OCI-LY7 (cell line): ENCODE measurements at regions not wholly inside any gene's neighbourhood (a gene's known extent, or its start where the extent isn't known, plus 50 kb on each side); places are given as distances from the start of the nearest gene placed in this dataset.
"Not testable (repeated sequence)": the region's sequence is repeated elsewhere in the genome, so short reads cannot be mapped to it uniquely, and the experiment has no call there.

Experiments used
- BruUV-seq: library from RNA; stranded (reverse); fragments of 400-500 nt; replicated peaks from 2 replicates; lab custom pipeline; 2021; lab: Mats Ljungman, UMichigan
- CTCF ChIA-PET: fragments of 300-600 bp; sonication (Branson Sonifier 250); formaldehyde crosslinking; loops from one replicate; lab custom pipeline; 2022; ENCODE audit warnings: antibody characterized with exemption; ENCODE audit not compliant: unreplicated experiment; lab: Charles Lee
- POLR2A ChIA-PET: fragments of 300-600 bp; sonication (Branson Sonifier 250); formaldehyde crosslinking; loops from one replicate; lab custom pipeline; 2022; ENCODE audit warnings: antibody characterized with exemption; lab: Charles Lee
- DNase-seq: peaks from one replicate; pipeline ENCODE4 v3.0.0-alpha.2; 2015; ENCODE audit warnings: low spot score
- H2AFZ ChIP-seq: fragments of 200-600 bp; sonication (generic), shearing (Covaris generic); 2 replicates; pipeline ENCODE4 v1.6.1; 2014; ENCODE audit warnings: mild to moderate bottlenecking, antibody characterized with exemption, low read length, moderate library complexity
- H3K27ac ChIP-seq: fragments of 200-600 bp; sonication (generic); 2 replicates; pipeline ENCODE4 v1.5.1; 2014; ENCODE audit warnings: mixed run types, low read depth, mild to moderate bottlenecking, moderate library complexity, low read length, inconsistent platforms; ENCODE audit not compliant: poor library complexity, severe bottlenecking
- H3K36me3 ChIP-seq: fragments of 200-600 bp; sonication (generic); 2 replicates; pipeline ENCODE4 v1.6.1; 2014; ENCODE audit warnings: mild to moderate bottlenecking, antibody characterized with exemption, low read length, moderate library complexity, mixed read lengths; ENCODE audit not compliant: insufficient read depth
- H3K4me1 ChIP-seq: fragments of 200-600 bp; sonication (generic); 2 replicates; pipeline ENCODE4 v1.5.1; 2014; ENCODE audit warnings: mild to moderate bottlenecking, low read length; ENCODE audit not compliant: insufficient read depth, poor library complexity, severe bottlenecking
- H3K4me2 ChIP-seq: fragments of 200-600 bp; sonication (generic); 2 replicates; pipeline ENCODE4 v1.6.1; 2014; ENCODE audit warnings: mild to moderate bottlenecking, low read length
- H3K4me3 ChIP-seq: fragments of 200-600 bp; sonication (generic); 2 replicates; pipeline ENCODE4 v1.5.1; 2014; ENCODE audit warnings: mild to moderate bottlenecking, low read depth, low read length; ENCODE audit not compliant: poor library complexity, severe bottlenecking
- H3K79me2 ChIP-seq: fragments of 200-600 bp; sonication (generic); 2 replicates; pipeline ENCODE4 v1.6.1; 2016; ENCODE audit warnings: low read depth, mild to moderate bottlenecking, low read length, moderate library complexity, mixed read lengths; ENCODE audit not compliant: insufficient read depth
- H3K9me2 ChIP-seq: fragments of 200-600 bp; sonication (generic); 2 replicates; pipeline ENCODE4 v1.6.1; 2016; ENCODE audit warnings: mild to moderate bottlenecking, low read length, mixed read lengths; ENCODE audit not compliant: insufficient read depth
- H3K9me3 ChIP-seq: fragments of 200-600 bp; sonication (generic); 2 replicates; pipeline ENCODE4 v1.6.1; 2014; ENCODE audit warnings: mild to moderate bottlenecking, mixed run types, low read length, mixed read lengths
- H4K20me1 ChIP-seq: fragments of 200-600 bp; sonication (generic); 2 replicates; pipeline ENCODE4 v1.6.1; 2014; ENCODE audit warnings: mild to moderate bottlenecking, antibody characterized with exemption, low read length, moderate library complexity, mixed read lengths; ENCODE audit not compliant: insufficient read depth
- CTCF ChIP-seq: fragments of 200-600 bp; sonication (generic); conservative IDR thresholded peaks from 2 replicates; pipeline ENCODE4 v1.5.1; 2014; ENCODE audit warnings: mild to moderate bottlenecking, antibody characterized with exemption, low read length, moderate library complexity, mixed read lengths
- EZH2phosphoT487 ChIP-seq: fragments of 200-600 bp; sonication (generic); IDR thresholded peaks from 2 replicates; pipeline ENCODE4 v1.6.1; 2018; ENCODE audit warnings: low read depth, borderline replicate concordance, mild to moderate bottlenecking, mixed run types, antibody characterized with exemption, low read length, moderate library complexity, mixed read lengths
- intact Hi-C: fragments of 100-400 bp; cut with micrococcal nuclease; formaldehyde crosslinking; loops from one replicate; pipeline ENCODE4 v1.10.0; 2022; ENCODE audit not compliant: unreplicated experiment

- Histone ChIP-seq H3K36me3 (no peaks in the 10 kb centered on the region), H3K9me3 (no peaks in the 10 kb centered on the region), H3K9me2 (no peaks in the 10 kb centered on the region), H3K4me1 (no peaks in the 10 kb centered on the region), H4K20me1 (no peaks in the 10 kb centered on the region), H3K4me3 (no peak overlapping the region), H3K4me2 (no peak overlapping the region), H2AFZ (no peak overlapping the region), H3K79me2 (no peaks in the 10 kb centered on the region), H3K27ac (no peak overlapping the region)
- TF ChIP-seq EZH2phosphoT487 (no peak), CTCF (no peak)
- DNase-seq, result no peak
- intact Hi-C loops, result no loop called here
- POLR2A ChIA-PET, result no interaction called here
- no TSS peak for BruUV-seq
- CTCF ChIA-PET, result no interaction called here
These were observed 1233.0 kb downstream of the JRKL start for GRCh38 chr11:97622795-97623194.

GRCh38 chr11:97636741-97637140 is 1246.9 kb downstream of the JRKL start:
- BruUV-seq, H2AFZ ChIP-seq, H4K20me1 ChIP-seq, H3K79me2 ChIP-seq, H3K36me3 ChIP-seq, H3K9me3 ChIP-seq, H3K4me2 ChIP-seq, DNase-seq, H3K4me3 ChIP-seq, H3K27ac ChIP-seq, H3K9me2 ChIP-seq, CTCF ChIA-PET, intact Hi-C loops, H3K4me1 ChIP-seq: not testable (repeated sequence)
- POLR2A ChIA-PET, result interaction anchor here (0.6 to 0.7 kb wide), 2 partner anchors 548 to 943 kb away, joined by 3 read pairs; no protein-coding TSS in a partner anchor

GRCh38 chr11:97637701-97638100 is 1247.9 kb downstream of the JRKL start:
- Histone ChIP-seq H3K9me3 (no peaks in the 10 kb centered on the region), H3K4me2 (no peak overlapping the region)

More at GRCh38 chr11:97637701-97638100, 1247.9 kb downstream of the JRKL start:
- Histone ChIP-seq H2AFZ (no peak overlapping the region), H3K27ac (no peak overlapping the region), H3K36me3 (no peaks in the 10 kb centered on the region), H3K4me1 (no peaks in the 10 kb centered on the region), H3K9me2 (no peaks in the 10 kb centered on the region), H4K20me1 (no peaks in the 10 kb centered on the region), H3K4me3 (no peak overlapping the region), H3K79me2 (no peaks in the 10 kb centered on the region)
- CTCF ChIA-PET, result no interaction called here
- POLR2A ChIA-PET, result no interaction called here
- intact Hi-C loops, result no loop called here
- no peak for DNase-seq
- no TSS peak for BruUV-seq
- no peak for TF ChIP-seq EZH2phosphoT487
- no peak for TF ChIP-seq CTCF
